RWPE1 (cell line): ENCODE measurements at regions not wholly inside any gene's neighbourhood (a gene's known extent, or its start where the extent isn't known, plus 50 kb on each side); places are given as distances from the start of the nearest gene placed in this dataset.

Experiments
- CTCF ChIA-PET: fragments of 350-600 bp; sonication (Branson Sonifier 250); formaldehyde crosslinking; extraction: SDS; loops from one replicate; lab custom pipeline; 2021; lab: Yijun Ruan, JAX
- POLR2A ChIA-PET: fragments of 400-600 bp; formaldehyde crosslinking; extraction: SDS; loops from one replicate; lab custom pipeline; 2020; ENCODE audit warnings: antibody characterized with exemption; ENCODE audit not compliant: low non-redundant PET; lab: Yijun Ruan, JAX
- DNase-seq: peaks from one replicate; pipeline ENCODE4 v3.0.0; 2012; ENCODE audit warnings: low spot score
- H3K27ac ChIP-seq: fragments of 450-650 bp; 2 replicates; pipeline ENCODE4 v1.5.1; 2017
- CTCF ChIP-seq: fragments of 450-650 bp; conservative IDR thresholded peaks from 2 replicates; pipeline ENCODE4 v1.5.1; 2017; ENCODE audit warnings: low read depth, mild to moderate bottlenecking

GRCh38 chr19:33875071-33875470 is 78.4 kb downstream of the KCTD15 start:
- H3K27ac ChIP-seq: no peak overlapping the region
- DNase-seq: no peak
- ChIA-PET POLR2A (no interaction called here), CTCF (interaction anchor here (0.6 kb wide), 1 partner anchor 301 kb away, joined by 3 read pairs; no protein-coding TSS in a partner anchor)
- no peak for TF ChIP-seq CTCF

- TF ChIP-seq CTCF: no peak
- H3K27ac ChIP-seq: no peak overlapping the region
- ChIA-PET POLR2A (interaction anchor here (0.5 to 0.7 kb wide), 2 partner anchors 22 to 25 kb away, joined by 3 read pairs; no protein-coding TSS in a partner anchor), CTCF (interaction anchor here (0.6 kb wide), 1 partner anchor 265 kb away, joined by 7 read pairs; no protein-coding TSS in a partner anchor)
- no peak for DNase-seq
Measured at GRCh38 chr19:33876192-33876591, 79.5 kb downstream of the KCTD15 start.

- CTCF ChIA-PET: no interaction called here
- DNase-seq: no peak
- POLR2A ChIA-PET: no interaction called here
- no peak overlapping the region for H3K27ac ChIP-seq
- TF ChIP-seq CTCF: no peak
Measured at GRCh38 chr19:33878030-33878544, 81.4 kb downstream of the KCTD15 start.

- ChIA-PET CTCF (interaction anchor here (0.9 kb wide), 1 partner anchor 101 kb away, joined by 3 read pairs; no protein-coding TSS in a partner anchor), POLR2A (no interaction called here)
- no peak overlapping the region for H3K27ac ChIP-seq
- no peak for DNase-seq
- no peak for TF ChIP-seq CTCF
Measured at GRCh38 chr19:33878910-33879810, 82.5 kb downstream of the KCTD15 start.

GRCh38 chr19:33879818-33880575 is 83.3 kb downstream of the KCTD15 start:
- no peak overlapping the region for H3K27ac ChIP-seq
- TF ChIP-seq CTCF: no peak
- CTCF ChIA-PET: interaction anchor here (0.9 kb wide), 1 partner anchor 102 kb away, joined by 3 read pairs; no protein-coding TSS in a partner anchor
- POLR2A ChIA-PET: no interaction called here
- no peak for DNase-seq
